ENCODE measurements at regions not wholly inside any gene's neighbourhood (a gene's known extent, or its start where the extent isn't known, plus 50 kb on each side); places are given as distances from the start of the nearest gene placed in this dataset.

DNA sequence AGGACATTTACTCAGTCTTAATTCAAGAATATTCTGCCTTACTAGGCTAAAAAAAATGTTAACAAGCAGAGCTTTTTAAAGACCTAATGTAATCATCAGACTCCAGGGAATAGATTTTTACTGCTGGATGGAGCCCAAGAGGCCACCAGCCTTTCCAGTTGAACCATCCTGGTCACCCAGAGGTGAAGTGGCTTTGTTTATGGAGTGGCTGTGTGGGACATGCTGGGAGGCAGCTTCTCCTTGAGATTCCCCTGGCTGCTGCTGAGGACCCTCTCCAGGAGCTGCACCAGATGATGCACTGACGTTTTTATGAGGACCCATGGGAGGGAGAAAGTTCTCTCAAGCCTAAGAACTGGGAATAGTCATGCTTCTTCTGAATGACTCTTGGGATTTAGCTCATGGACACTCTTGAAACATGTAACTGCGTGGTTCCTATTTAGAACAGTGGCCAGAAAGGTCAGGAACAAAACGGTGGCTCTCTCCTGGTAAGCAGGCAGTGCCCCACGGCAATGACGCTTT, 205.9 kb upstream of the MIR17HG start:
- TF ChIP-seq, protein P1, sequence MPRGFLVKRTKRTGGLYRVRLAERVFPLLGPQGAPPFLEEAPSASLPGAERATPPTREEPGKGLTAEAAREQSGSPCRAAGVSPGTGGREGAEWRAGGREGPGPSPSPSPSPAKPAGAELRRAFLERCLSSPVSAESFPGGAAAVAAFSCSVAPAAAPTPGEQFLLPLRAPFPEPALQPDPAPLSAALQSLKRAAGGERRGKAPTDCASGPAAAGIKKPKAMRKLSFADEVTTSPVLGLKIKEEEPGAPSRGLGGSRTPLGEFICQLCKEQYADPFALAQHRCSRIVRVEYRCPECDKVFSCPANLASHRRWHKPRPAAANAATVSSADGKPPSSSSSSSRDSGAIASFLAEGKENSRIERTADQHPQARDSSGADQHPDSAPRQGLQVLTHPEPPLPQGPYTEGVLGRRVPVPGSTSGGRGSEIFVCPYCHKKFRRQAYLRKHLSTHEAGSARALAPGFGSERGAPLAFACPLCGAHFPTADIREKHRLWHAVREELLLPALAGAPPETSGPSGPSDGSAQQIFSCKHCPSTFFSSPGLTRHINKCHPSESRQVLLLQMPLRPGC (tag by site-specific recombination; IDR thresholded peaks at IDR 0.05), result no peak
- TF ChIP-seq, protein P2, sequence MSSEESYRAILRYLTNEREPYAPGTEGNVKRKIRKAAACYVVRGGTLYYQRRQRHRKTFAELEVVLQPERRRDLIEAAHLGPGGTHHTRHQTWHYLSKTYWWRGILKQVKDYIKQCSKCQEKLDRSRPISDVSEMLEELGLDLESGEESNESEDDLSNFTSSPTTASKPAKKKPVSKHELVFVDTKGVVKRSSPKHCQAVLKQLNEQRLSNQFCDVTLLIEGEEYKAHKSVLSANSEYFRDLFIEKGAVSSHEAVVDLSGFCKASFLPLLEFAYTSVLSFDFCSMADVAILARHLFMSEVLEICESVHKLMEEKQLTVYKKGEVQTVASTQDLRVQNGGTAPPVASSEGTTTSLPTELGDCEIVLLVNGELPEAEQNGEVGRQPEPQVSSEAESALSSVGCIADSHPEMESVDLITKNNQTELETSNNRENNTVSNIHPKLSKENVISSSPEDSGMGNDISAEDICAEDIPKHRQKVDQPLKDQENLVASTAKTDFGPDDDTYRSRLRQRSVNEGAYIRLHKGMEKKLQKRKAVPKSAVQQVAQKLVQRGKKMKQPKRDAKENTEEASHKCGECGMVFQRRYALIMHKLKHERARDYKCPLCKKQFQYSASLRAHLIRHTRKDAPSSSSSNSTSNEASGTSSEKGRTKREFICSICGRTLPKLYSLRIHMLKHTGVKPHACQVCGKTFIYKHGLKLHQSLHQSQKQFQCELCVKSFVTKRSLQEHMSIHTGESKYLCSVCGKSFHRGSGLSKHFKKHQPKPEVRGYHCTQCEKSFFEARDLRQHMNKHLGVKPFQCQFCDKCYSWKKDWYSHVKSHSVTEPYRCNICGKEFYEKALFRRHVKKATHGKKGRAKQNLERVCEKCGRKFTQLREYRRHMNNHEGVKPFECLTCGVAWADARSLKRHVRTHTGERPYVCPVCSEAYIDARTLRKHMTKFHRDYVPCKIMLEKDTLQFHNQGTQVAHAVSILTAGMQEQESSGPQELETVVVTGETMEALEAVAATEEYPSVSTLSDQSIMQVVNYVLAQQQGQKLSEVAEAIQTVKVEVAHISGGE (tag by site-specific recombination; conservative IDR thresholded peaks at IDR 0.05; ENCODE audit: low read depth), result no peak
- TF ChIP-seq, protein P3, sequence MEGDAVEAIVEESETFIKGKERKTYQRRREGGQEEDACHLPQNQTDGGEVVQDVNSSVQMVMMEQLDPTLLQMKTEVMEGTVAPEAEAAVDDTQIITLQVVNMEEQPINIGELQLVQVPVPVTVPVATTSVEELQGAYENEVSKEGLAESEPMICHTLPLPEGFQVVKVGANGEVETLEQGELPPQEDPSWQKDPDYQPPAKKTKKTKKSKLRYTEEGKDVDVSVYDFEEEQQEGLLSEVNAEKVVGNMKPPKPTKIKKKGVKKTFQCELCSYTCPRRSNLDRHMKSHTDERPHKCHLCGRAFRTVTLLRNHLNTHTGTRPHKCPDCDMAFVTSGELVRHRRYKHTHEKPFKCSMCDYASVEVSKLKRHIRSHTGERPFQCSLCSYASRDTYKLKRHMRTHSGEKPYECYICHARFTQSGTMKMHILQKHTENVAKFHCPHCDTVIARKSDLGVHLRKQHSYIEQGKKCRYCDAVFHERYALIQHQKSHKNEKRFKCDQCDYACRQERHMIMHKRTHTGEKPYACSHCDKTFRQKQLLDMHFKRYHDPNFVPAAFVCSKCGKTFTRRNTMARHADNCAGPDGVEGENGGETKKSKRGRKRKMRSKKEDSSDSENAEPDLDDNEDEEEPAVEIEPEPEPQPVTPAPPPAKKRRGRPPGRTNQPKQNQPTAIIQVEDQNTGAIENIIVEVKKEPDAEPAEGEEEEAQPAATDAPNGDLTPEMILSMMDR (tag by site-specific recombination; IDR thresholded peaks at IDR 0.05), result no peak

Measured in HEK293 (cell line).